22Rv1 (cell line): ENCODE measurements at regions not wholly inside any gene's neighbourhood (a gene's known extent, or its start where the extent isn't known, plus 50 kb on each side); places are given as distances from the start of the nearest gene placed in this dataset.
"Not testable (repeated sequence)": the region's sequence is repeated elsewhere in the genome, so short reads cannot be mapped to it uniquely, and the experiment has no call there.

Experiments
- H3K27ac ChIP-seq: fragments of 450-650 bp; 2 replicates; pipeline ENCODE4 v1.5.1; 2017
- ZFX ChIP-seq: fragments of 450-650 bp; IDR thresholded peaks from 2 replicates; pipeline ENCODE4 v1.6.1; 2017; ENCODE audit warnings: antibody characterized with exemption, borderline replicate concordance
- TF ChIP-seq, protein P1 (sequence below): fragments of 450-650 bp; IDR thresholded peaks from 2 replicates; pipeline ENCODE4 v1.5.1; 2017; ENCODE audit warnings: mild to moderate bottlenecking

DNA sequence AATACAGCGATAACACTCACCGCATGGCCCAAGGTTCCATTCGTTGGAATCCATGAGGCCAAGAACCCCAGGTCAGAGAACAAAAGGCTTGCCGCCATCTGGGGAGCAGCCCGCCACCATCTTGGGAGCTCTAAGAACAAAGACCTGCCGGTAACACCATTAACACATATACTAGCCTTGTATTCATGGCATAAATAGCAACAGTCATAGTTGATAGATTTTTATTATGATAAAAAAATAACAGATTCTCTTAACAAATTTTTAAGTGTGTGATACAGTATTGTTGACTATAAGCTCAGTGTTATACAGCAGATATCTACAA is 309.4 kb downstream of the GLUD2 start:
- TF ChIP-seq ZFX, result no peak
- TF ChIP-seq, protein P1, sequence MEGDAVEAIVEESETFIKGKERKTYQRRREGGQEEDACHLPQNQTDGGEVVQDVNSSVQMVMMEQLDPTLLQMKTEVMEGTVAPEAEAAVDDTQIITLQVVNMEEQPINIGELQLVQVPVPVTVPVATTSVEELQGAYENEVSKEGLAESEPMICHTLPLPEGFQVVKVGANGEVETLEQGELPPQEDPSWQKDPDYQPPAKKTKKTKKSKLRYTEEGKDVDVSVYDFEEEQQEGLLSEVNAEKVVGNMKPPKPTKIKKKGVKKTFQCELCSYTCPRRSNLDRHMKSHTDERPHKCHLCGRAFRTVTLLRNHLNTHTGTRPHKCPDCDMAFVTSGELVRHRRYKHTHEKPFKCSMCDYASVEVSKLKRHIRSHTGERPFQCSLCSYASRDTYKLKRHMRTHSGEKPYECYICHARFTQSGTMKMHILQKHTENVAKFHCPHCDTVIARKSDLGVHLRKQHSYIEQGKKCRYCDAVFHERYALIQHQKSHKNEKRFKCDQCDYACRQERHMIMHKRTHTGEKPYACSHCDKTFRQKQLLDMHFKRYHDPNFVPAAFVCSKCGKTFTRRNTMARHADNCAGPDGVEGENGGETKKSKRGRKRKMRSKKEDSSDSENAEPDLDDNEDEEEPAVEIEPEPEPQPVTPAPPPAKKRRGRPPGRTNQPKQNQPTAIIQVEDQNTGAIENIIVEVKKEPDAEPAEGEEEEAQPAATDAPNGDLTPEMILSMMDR, result no peak
- H3K27ac ChIP-seq, result no peak overlapping the region

DNA sequence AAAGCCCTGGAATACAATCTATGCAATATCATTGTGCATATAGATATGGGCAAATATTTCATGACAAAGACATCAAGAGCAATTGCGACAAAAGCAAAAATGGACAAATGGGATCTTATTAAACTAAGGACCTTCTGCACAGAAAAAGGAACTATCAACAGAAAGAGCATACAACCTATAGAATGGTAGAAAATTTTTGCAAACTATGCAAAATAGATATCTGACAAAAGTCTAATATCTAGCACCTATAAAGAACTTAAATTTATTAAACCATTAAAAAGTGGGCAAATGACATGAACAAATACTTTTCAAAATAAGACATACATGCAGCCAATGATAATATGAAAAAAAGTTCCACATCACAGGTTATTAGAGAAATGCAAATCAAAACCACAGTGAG is 312.9 kb downstream of the GLUD2 start:
- H3K27ac ChIP-seq, result no peak overlapping the region
- TF ChIP-seq ZFX, result no peak
- TF ChIP-seq, protein P1, result no peak

DNA sequence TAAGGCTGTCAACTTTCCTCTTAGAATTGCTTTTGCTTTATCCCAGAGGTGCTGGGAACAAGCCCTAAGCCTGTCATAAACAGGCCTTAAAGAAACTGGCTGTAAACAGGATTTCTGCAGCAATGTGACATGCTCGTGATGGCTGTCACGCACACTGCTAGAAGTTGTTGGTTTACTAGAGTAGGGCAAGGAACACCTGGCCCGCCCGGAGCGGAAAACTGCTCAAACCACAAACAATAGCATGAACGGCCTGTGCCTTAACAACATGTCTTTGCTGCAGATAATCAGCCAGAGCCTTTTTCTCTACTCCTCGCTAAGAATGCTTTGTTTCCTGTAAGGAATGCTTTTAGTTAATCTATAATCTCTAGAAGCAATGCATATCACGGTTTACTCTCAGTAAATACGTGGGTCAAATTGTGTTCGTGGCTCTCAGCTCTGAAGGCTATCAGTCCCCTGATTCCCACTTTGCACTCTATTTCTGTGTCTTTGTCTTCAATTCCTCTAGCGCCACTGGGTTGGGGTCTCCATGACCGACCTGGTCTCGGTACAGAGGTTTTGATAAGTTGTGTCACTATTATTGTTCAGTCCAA is 318.3 kb downstream of the GLUD2 start:
- TF ChIP-seq, protein P1, result no peak
- no peak for TF ChIP-seq ZFX
- no peak overlapping the region for H3K27ac ChIP-seq

DNA sequence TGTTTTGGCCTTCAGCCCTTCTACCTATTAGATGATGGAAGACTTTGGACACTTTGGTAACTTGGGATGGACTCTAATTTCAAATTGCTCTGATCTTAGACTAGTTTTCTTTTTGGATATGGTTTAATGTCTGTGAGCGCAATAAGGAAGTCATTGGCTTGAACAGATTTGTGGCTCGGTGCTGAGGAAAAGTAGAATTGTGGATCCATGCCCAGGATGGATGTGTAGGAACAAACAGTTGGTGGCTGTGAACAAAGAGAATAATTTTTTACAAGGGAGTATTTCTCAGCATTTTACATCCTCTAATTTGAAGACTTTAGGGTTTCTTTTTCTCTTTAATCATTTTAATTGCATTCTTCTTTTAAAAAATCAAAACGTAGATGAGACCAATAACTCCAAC is 327.1 kb downstream of the GLUD2 start:
- H3K27ac ChIP-seq, result no peak overlapping the region
- TF ChIP-seq, protein P1, result no peak
- no peak for TF ChIP-seq ZFX

DNA sequence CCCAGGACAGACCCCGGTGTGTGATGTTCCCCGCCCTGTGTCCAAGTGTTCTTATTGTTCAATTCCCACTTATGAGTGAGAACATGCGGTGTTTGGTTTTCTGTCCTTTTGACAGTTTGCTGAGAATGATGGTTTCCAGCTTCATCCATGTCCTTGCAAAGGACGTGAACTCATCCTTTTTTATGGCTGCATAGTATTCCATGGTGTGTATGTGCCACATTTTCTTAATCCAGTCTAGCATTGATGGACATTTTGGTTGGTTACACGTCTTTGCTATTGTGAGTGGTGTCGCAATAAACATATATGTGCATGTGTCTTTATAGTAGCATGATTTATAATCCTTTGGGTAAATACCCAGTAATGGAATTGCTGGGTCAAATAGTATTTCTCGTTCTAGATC is 334.5 kb downstream of the GLUD2 start:
- not testable (repeated sequence) for H3K27ac ChIP-seq

DNA sequence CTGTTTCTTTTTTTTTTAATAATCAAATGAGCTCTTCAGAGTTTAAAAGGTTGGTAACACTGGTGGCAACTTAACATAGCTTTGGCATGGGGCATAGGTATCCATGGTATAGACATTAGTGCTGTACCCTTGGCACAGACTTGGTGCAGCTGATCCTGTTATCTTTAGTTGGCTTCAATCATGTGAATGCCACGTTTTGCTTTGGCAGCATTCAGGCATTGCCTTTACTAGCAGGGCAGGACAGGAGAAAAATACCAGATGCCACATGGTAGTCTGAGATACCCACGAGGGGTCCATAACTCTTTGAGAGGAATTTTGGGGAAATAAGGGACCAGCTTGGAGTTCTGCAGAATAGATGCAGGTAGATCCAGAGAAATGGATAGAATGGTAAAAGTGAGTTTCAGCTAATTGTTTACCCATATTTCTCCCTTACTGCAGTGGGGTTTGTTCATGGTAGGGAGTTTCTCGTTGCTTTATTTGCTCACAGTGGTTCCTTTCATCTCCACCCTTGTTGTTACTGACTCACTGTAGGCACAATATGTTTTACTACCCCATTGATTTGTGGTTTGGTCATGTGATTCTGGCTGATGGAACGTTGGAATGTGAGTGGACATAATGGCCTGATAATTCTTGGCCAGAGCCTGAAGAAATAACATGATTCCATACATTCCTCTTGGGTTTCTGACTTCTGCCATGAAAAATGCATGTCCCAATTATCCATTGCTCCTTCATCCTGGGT is 342.7 kb downstream of the GLUD2 start:
- TF ChIP-seq ZFX, result no peak
- TF ChIP-seq, protein P1, result no peak
- H3K27ac ChIP-seq, result no peak overlapping the region

DNA sequence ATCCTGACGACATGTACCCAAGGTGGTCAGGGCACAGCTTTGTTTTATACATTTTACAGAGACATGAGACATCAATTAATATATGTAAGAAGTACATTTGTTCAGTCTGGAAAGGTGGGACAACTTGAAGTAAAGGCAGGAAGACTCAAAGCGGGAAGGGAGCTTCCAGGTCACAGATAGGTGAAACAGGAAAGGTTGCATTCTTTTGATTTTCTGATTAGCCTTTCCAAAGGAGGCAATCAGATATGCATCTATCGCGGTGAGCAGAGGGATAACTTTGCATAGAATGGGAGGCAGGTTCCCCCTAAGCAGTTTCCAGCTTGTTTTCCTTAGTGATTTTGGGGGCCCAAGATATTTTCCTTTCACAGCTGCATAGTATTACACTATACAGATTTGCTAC is 358.4 kb downstream of the GLUD2 start:
- H3K27ac ChIP-seq, result no peak overlapping the region
- TF ChIP-seq, protein P1, result no peak
- no peak for TF ChIP-seq ZFX

DNA sequence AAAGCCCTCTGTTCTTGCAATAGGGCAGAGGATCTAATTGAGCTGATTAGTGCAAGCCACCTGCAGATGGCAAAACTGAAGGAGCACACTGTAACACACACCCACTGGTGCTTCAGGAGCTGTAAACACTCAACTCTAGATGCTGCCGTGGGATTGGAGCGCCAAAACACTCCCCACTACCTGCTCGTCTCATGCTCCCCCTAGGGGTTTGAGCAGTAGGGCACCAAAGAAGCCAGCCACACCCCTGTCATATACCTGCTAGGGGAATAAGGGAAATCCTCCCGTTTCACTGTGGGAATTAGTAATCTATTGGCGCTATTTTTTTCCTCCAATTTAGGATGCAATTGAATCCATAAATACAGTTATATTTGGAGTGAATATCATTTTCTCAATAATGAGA is 360.2 kb downstream of the GLUD2 start:
- TF ChIP-seq, protein P1, result no peak
- no peak for TF ChIP-seq ZFX
- no peak overlapping the region for H3K27ac ChIP-seq

DNA sequence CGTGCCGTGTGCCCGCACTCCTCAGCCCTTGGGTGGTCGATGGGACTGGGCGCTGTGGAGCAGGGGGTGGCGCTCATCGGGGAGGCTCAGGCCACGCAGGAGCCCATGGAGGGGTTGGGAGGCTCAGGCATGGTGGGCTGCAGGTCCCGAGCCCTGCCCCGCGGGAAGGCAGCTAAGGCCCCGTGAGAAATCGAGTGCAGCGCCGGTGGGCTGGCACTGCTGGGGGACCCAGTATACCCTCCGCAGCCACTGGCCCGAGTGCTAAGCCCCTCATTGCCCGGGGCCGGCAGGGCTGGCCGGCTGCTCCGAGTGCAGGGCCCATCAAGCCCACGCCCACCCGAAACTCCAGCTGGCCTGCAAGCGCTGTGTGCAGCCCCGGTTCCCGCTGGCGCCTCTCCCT is 384.1 kb downstream of the GLUD2 start:
- not testable (repeated sequence) for H3K27ac ChIP-seq
